ENCODE measurements at regions not wholly inside any gene's neighbourhood (a gene's known extent, or its start where the extent isn't known, plus 50 kb on each side); places are given as distances from the start of the nearest gene placed in this dataset.

- TF ChIP-seq CTCF (IDR thresholded peaks at IDR 0.05; ENCODE audit: insufficient read depth, low read length, poor library complexity, severe bottlenecking) (no peak), EZH2phosphoT487 (conservative IDR thresholded peaks at IDR 0.05; ENCODE audit: low read length) (no peak)
These were observed 452.9 kb downstream of the JRKL start for GRCh38 chr11:96842731-96843130.
